ENCODE measurements at regions not wholly inside any gene's neighbourhood (a gene's known extent, or its start where the extent isn't known, plus 50 kb on each side); places are given as distances from the start of the nearest gene placed in this dataset.

GRCh38 chrX:150143721-150144440 is 205.6 kb upstream of the EOLA2 start:
- no peak for DNase-seq

GRCh38 chrX:150146271-150146896 is 208.1 kb upstream of the EOLA2 start:
- DNase-seq = no peak

- DNase-seq = no peak
Measured at GRCh38 chrX:150148749-150149672, 210.7 kb upstream of the EOLA2 start.

- no peak for DNase-seq
Measured at GRCh38 chrX:150150076-150150779, 211.9 kb upstream of the EOLA2 start.

- DNase-seq = no peak
Measured at GRCh38 chrX:150150780-150151125, 212.4 kb upstream of the MAMLD1 start.

- DNase-seq = no peak
Measured at GRCh38 chrX:150152036-150152435, 211.1 kb upstream of the MAMLD1 start.

GRCh38 chrX:150152546-150152945 is 210.6 kb upstream of the MAMLD1 start:
- DNase-seq = no peak

GRCh38 chrX:150155436-150156035 is 207.6 kb upstream of the MAMLD1 start:
- DNase-seq = no peak

GRCh38 chrX:150156615-150157014 is 206.5 kb upstream of the MAMLD1 start:
- no peak for DNase-seq

- no peak for DNase-seq
Measured at GRCh38 chrX:150157291-150157690, 205.8 kb upstream of the MAMLD1 start.

- DNase-seq = no peak
Measured at GRCh38 chrX:150158554-150159332, 204.4 kb upstream of the MAMLD1 start.

GRCh38 chrX:150159537-150159936 is 203.6 kb upstream of the MAMLD1 start:
- no peak for DNase-seq

- DNase-seq = no peak
Measured at GRCh38 chrX:150160656-150161055, 202.5 kb upstream of the MAMLD1 start.

- DNase-seq = no peak
Measured at GRCh38 chrX:150161193-150161592, 201.9 kb upstream of the MAMLD1 start.

GRCh38 chrX:150162141-150162540 is 201.0 kb upstream of the MAMLD1 start:
- no peak for DNase-seq

- no peak for DNase-seq
Measured at GRCh38 chrX:150163221-150163930, 199.7 kb upstream of the MAMLD1 start.

GRCh38 chrX:150163956-150164726 is 199.0 kb upstream of the MAMLD1 start:
- no peak for DNase-seq

- DNase-seq = no peak
Measured at GRCh38 chrX:150164971-150165600, 198.0 kb upstream of the MAMLD1 start.

GRCh38 chrX:150165776-150166610 is 197.1 kb upstream of the MAMLD1 start:
- no peak for DNase-seq
